IPS DF 4.7 (cell line): ENCODE measurements at regions not wholly inside any gene's neighbourhood (a gene's known extent, or its start where the extent isn't known, plus 50 kb on each side); places are given as distances from the start of the nearest gene placed in this dataset.

Source experiments
- DNase-seq: peaks from one replicate; pipeline ENCODE4 v3.0.0-alpha.2; 2013; ENCODE audit warnings: low spot score; ENCODE audit errors: extremely low read depth

DNA sequence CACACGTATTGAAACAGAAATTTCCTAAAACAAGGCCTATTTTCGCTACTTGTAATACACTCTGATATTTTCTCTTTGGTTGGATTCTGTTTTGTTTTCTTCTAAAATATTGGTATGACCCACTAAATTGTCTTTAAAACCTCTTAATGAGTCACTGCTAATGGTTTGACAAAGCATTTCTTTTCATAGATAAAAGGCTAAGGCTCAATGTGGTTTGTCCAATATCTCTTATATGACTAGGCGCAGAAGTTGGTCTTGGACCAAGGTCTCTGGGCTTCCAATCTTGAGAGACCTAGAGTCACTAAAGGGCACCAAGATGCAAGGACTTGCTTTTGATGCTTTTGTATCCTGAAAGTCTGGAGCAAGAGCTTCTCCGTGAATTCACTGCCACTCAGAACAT is 498.2 kb upstream of the TCF4 start:
- DNase-seq: no peak

DNA sequence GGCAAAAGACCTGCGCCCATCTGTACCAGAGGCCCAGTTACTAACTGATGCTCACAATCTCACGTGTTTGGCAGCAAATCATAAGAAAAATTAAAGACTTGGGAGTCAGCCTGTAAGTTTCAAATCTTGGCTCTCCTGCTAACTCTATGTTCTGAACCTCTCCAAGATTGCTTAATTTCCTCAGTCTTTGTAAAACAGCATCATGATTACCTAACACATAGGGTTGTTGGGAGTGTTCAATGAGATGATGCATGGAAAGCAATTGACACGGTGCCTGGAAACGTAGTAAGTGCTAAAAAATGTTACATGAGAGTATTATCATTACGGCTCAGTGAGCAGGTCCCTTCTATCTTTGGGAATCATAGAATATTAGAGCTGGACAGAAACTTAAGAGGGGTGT is 497.6 kb upstream of the TCF4 start:
- no peak for DNase-seq

DNA sequence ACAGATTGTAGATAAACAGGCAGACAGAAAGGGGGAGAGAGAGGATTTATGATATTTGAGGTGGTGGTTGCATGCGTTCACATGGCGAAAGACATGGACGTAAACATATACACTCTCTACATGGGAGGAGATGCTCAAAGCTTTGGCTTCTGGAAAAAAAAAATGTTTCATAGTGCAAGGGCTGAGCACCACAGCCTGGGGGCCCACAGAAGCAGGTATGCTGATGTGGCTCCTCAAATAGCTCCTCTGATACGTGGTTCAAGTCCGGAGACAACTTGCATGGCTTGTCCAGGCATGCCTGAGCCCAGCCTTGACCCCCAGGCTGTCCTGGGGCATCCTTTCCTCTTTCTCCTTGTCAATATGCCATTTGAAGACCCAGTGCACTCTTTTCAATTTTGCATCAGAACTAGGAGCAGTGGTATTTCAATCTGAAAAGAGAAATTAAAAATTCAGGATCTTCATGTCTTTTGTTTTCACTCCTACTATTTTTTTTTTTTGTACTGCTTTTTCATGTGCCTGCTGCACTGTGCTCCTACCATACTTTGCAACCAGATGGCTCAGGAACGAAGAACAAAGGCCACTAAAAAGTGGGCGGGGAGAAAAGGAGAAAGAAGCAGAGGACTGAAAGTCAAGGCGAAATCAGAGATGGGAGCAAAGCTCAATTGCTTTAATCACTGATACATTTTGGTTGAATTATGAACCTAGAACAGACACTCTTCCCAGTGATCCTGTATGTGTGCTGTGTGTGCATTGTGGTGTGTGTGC is 495.7 kb upstream of the TCF4 start:
- DNase-seq: no peak

DNA sequence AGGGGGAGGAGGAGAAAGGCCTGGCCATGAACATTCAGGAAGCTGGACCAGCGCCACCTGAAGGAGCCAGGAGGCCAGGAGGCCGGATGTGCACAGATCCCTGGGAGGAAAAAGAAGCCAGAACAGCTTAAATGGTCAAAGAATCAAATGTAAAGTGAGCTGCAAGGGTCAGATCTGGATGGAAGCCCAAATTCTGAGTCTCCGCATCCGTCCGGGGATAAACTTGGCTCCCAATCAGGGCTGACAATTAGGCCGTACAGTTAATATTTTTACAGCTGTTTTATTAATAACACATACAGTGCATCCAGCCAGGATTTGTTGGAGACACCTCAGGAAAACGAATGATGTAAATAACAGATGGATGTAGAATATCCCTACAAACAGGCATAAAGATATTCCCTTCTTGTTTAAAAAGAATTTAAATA is 495.1 kb upstream of the TCF4 start:
- DNase-seq: no peak

DNA sequence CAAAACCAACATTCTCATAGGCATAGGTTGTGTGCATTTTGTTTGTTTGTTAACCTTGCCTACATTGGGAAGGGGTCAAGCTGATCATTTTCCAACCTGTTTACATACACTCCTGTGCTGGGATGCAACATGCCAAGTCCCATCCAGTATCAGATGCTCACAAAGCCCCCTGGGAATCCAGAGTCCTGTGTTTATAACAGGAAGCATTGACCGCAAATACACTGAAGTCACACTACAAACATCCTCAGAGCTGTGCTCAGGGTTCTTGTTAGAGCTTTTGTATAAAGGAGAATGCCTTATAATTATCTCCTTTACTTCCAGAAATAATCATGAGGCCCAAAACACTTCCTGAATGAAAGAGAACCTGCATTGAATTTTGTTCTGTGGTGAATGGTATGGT is 488.7 kb upstream of the TCF4 start:
- no peak for DNase-seq

DNA sequence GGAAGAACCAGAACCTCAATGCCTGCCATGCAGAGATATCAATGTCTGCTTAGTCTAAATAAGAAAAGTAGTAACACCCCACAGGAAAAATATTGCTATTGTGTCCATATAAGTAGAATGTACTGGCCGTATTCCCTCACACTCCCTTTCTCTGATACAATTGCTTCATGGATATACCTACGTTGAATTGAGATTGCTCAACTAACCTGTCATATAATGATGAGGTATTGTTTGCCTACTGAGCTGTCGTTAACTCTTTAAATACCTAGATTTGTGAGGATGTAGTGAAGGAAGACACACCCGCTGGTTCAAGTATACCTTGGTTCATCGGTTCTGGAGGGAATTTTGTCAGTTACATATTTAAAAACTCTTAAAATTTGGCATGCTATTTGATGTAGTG is 480.7 kb upstream of the TCF4 start:
- no peak for DNase-seq

DNA sequence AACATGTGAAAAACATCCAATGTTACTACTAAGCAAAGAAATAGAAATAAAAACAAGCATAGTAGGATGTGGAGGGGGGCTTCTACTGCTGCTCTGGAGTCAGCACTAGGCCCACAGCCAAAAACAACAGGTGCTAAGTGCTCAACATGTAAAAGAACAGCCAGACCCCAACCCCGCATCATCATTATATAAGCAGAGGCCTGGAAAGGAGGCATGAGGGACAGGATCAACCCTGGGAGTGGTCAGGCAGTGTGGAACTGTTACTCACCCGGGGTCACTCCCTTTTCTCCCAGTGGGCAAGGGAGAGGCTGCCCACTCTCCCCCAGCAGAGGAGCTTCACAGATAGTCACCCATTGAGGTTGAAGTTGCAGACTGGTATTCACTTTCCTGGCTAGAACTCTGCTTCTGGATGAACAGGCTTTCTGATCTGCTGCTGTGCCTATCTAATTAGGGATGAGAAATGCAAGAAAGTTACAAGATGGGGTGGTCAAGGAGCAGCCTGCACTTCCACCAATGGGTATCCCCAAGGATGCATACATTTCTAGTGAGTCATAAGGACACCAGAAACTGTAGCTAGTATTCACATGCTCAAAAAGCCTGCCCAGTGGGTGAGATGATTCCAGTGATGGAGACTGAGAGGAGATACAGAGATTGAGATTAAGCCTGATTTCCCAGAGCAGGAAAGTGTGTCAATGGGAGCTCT is 480.1 kb upstream of the TCF4 start:
- no peak for DNase-seq

DNA sequence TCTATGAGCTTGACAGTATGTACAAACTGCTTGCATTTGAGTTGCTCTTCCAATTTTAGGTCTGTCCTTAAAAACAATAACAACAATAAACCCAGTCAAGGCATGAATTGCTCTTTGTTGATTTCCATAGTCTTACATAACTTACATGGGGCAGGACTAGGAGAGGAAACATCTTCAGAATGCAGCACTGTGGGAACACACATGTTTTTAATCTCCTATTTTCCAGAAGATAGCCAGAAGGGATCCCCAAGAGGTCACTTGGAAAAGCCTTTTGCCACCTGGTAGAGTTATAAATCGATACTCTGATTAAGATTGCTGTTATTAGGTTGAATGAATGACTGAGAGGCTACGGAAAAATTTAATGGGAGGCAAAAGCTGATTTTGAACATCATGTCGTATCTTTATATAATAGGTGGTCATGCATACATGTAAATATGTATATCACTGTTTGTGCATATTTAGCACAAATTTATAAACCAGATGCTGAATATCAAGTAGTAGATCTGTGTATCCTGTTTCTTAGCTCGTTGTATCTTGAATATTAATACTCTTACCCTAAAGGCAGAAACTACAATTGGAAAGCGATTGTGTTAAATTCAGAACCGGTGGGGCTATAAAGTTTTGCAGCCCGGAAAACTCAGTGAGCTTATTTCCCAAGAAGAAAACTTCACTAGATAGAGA is 479.4 kb upstream of the TCF4 start:
- no peak for DNase-seq

DNA sequence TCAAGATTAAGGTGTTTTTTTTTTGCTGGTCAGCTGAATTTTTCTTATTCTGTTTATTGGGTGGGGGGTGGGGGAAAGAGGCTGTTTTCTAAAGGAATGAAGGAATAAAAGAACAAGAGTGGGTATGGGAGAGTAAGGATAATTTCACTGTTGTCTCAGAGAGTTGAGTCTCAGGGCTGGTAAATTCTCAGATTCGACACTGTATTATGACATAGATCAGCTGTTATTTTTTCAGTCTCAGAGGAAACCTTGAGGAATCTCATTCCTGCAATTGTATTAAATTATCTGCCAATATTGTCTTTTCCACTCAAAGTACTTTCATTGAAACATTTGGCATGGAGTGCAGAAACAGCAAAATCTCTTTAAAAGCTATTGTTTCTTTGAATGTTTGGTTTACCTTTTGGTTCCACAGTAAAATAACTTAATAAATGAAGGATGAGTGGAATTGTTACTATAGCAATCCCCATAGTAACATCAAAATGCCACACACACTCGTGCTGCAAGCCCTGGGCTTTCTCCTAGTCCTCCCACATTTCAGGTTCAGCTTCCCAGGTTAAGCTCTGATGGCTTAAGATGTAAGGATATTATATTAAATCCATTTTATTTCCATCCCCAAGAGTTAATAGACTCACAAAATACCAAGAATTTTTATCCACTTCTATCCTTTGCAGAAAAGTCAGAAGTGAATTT is 478.7 kb upstream of the TCF4 start:
- DNase-seq: no peak

DNA sequence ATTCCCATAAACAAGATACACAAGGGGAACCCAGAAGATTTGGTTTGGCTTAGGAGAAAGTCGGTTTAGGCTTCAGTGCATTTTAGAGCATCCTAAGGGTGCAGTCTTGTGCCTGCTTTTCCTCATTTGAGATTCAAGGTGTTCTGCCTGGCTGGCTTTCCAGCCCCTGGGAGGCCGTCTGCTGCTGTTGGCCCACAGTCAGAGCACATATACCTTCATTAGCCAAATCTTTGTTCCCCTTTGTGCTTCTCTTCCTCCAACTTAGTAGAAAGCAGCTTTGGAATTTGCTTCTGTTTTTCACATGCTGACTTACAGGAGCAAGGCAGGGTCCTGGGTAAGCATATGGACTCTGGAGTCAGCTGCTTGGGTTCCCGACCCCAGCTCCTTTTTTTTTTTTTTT is 477.1 kb upstream of the TCF4 start:
- no peak for DNase-seq

DNA sequence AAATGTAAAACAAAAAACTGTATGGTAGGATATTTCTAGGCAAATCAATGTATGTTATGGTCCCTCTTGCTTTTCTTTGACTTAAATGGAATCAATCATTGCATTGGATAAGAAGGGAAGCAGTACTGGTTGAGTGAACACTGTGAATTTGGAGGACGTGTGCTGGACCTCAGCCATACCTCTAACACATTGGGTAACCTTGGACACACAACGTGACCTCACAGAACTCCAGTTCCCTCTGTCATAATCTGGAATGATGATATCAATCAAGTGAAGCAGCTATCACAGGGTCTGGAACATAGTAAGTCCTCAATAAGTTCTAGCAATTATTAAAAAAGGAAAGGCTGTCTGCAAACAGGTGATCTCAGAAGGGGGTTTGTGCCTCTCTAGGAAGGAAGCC is 474.9 kb upstream of the TCF4 start:
- DNase-seq: no peak

DNA sequence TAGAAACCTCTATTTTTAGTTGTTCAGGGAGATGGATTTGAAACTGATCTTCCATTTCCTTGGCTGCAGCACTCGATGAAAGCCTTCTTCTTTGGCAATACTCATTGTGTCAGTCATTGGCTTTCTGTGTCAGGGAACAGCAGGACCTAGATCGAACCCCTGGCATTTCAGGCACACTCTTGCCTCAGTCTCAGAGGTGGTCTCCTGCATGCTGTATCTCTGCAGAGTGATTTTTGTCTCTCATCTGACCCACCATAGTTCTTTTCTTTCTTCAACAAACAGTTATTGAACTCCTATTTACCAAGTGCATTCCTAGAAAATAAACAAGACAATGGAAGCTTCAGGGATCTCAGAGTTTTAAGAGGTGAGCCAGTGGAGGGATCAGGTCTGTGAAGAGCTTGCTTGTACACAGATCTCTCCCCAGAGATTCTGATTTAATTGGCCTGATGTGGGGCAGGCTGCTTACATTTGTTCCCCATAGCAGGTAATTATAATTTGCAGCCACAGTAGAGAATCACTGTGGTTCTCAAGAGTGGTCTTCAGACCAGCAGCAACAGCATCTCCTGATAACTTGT is 473.1 kb upstream of the TCF4 start:
- DNase-seq: no peak

DNA sequence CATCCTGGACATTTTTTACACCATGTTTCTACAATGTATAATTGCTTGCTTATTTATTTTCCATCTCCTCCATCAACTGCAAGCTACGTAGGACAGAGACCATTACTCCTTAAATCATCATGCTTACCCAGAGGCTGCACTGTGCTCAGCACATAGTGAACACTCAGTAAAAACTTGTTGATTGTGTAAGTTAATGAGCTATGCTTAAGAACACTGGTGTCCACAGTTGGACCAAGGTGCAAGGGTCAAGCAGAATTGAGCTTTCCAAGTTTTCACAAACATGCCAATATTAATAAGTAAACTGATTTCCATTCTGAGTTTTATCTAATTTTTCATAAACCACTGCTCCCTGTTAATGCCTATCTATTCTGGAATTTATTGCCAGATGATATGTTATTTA is 464.2 kb upstream of the TCF4 start:
- no peak for DNase-seq

DNA sequence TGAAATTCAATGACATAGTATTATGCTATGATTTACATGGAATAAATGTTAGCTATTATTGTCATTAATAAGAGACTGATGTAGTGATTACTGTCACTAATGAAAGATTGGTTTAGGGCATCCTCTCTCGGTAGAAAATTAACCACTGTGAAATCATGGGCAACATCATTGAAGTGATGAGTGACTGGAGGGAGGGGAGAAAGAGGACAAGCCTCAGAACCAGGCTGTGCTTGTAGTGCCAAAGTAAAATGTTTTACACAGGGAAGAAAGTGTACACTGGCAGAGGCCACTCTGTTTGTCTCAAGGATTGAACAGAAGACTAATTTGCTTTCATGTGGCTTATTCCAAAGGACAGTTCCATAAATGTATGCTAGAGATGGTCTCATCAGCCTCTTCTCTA is 456.2 kb upstream of the TCF4 start:
- no peak for DNase-seq

DNA sequence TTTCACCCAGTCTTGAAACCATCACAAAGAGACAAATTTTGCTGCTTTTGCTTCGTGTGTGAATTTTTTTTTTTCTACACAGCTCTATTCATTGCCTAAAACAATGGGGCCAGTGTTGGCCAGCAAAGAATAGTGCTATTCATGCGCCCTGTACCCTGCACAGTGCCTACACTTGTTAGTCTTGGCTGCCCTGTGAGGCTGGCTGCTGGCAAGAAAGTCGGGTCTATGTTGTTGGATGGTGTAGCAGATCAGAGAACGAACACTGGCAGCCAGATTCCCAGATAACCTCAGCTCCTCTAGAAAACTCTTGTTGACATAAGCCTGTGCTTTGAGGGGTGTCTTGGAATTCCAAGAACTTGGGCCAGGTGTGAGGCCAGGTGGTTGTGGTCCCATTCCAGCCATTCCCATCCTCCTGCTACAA is 455.7 kb upstream of the TCF4 start:
- no peak for DNase-seq

DNA sequence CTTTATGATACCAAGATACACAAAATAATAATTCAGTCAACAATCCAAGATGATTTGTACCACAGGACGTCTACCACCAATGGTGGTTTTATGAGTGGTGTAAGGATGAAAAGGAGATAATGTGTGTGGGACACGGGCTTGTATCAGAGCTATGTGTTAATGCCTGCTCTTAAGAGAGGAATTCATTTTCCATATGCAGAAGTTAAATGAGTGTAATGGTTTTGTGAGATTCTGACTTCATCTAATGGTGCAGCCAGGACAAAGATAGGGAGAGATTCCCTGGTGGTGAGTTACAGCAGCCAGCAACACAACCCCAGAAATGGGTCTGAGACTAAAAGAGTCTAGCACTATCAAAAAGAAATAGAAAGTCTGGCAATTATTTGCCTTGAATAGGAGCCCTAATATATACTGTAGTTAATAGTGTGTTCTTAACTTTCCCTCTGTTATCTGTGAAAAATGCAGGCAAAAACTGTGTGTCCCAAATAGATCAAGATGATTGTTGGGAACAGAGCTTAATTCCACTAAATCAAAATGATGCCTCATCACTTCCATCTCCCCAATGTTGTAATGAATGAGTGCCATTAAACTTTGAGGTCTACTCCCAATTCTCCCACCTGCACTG is 455.0 kb upstream of the TCF4 start:
- DNase-seq: no peak

DNA sequence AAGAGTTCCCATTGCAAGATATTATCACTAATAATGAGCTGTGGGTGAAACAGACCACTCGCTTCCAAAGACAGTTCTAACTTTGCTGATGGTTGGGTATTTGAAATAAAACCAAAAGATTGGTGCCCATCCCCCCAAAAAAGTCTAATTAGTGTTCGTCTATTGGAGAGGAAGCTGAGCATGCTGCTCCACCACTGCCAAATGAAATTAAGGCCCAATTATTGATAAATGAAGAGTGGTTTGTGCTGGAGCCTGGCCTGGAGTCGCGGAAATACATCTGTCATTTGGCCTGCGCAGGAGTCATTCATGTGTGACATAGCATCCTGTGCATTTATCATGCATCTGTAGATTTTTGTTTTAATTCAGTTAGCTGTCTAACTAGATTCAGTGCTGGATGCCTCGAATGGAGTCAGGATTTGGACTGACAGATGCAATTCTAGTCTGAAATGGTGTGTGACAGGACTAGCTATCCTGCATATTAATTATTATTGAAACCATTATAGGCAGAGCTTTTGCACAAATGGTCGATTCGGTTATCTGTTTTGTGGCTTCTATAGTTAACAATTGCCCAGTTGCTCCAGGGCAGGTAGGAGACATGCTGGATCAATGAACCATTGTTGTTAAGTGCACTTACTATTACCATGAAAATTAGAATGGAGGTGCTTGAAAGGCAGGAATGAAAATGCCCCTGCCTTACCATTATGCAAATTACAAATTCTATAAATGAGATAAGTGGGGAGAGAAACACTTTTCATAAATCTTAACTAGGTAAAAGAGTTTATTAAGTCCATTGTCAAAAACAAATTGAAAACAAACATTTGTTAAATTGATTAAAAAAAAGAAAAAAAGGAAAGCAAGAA is 450.4 kb upstream of the TCF4 start:
- no peak for DNase-seq

DNA sequence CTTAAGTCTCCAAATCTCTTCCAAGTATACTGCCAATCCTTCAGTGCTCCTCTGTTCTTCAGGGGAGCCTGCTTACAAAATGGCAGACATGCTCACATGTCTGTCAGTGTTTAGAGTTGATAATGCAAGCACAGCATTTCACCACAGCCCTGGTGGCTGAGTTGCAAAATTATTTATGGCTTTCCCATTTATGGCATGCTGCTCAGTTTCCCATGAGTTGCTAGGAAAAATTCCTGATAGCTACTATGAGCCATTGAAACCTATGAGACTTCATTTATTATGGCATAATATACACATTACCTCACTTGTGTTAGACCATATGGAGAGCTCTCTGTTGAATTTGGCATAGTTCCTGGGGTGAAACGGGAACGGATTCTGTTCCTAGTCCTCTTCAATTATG is 448.7 kb upstream of the TCF4 start:
- no peak for DNase-seq

DNA sequence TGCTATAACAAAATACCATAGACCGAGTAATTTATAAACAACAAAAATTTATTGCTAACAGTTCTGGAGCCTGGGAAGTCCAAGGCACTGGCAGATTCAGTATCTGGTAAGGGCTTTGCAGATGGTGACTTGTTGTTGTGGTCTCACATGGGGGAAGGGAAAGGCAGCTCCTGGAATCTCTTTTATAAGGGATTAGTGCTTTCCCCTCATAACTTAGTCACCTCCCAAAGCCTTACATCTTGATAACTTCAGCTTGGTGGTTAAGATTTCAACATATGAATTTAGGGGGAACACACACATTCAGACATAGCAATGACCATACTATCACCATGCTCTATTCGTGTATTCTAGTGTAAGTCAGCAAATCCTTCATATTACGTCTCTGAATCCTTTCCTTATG is 447.6 kb upstream of the TCF4 start:
- DNase-seq: no peak

DNA sequence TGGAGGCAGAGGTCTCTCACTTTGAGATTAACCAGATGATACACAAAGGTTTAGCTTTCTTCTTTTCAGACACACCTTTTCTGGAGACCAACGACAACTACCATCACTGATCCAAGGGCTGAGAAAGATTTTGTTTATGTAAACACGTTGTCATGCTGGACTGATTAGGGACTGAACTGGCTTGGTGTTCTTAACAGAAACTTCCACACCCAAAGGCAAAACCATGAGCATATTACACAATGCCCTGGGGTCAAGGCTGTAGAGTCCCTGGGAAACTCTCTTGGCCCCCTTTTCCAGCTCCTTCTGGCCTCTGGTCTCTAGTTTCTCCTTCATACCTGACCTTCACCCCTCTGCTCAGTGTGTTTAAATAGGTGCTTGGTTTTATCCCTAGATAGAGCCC is 447.0 kb upstream of the TCF4 start:
- no peak for DNase-seq
